ENCODE measurements at regions not wholly inside any gene's neighbourhood (a gene's known extent, or its start where the extent isn't known, plus 50 kb on each side); places are given as distances from the start of the nearest gene placed in this dataset.
"Not testable (repeated sequence)": the region's sequence is repeated elsewhere in the genome, so short reads cannot be mapped to it uniquely, and the experiment has no call there.

DNA sequence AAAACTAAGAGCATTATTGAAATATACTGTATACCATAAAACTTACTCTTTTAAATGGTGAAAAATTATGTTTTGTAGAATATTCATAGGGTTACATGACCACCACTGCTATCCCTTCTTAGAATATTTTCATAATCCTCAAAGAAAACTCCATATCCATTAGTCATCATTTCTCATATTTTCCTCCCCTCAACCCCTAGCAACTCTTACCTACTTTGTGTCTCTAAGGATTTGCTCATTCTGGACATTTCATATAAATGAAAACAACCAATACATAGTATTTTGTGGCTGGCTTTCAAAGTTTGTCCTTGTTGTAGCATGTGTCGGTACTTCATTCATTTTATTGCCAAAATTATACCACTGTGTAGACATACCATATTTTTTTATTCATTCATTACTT is 863.8 kb downstream of the KCNA4 start:
- Histone ChIP-seq H3K9me3 (ENCODE audit: control insufficient read depth, insufficient read depth, low read depth, low read length) (no peaks in the 10 kb centered on the region), H3K4me1 (ENCODE audit: control insufficient read depth, insufficient read depth, low read length) (no peaks in the 10 kb centered on the region), H3K36me3 (ENCODE audit: control insufficient read depth in 2 of 2, insufficient read depth in 1 of 2, low read length in 2 of 2) (no peaks in the 10 kb centered on the region), H3K4me3 (ENCODE audit: low read depth, low read length) (no peak overlapping the region), H3K27ac (ENCODE audit: extremely low read depth, low read depth, low read length) (no peak overlapping the region)
- ChIA-PET POLR2A (no interaction called here), CTCF (no interaction called here)
- TF ChIP-seq ZNF558 (tag by site-specific recombination; IDR thresholded peaks at IDR 0.05), result no peak
- TF ChIP-seq ZNF629 (tag by site-specific recombination; IDR thresholded peaks at IDR 0.05), result no peak
- no peak for TF ChIP-seq ZNF626 (tag by site-specific recombination; IDR thresholded peaks at IDR 0.05)
- TF ChIP-seq KLF7 (tag by site-specific recombination; IDR thresholded peaks at IDR 0.05; ENCODE audit: borderline replicate concordance), result no peak

DNA sequence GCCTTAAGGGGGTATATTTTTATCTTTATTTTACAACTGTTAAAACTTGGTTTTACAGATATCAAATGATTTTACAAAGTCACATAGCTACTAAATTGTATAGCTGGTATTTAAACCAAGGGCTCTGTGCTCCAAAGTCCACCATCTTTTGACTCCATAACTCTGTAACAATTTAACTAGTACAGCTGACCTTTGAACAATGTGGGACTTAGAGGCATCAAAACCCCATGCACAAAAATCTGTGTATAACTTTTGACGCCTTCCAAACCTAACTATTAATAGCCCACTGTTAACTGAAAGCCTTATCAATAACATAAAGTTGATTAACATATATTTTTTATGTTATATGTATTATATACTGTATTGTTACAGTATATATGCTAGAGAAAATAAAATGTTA is 874.3 kb downstream of the KCNA4 start:
- H3K36me3 ChIP-seq (ENCODE audit: control insufficient read depth in 2 of 2, insufficient read depth in 1 of 2, low read length in 2 of 2); POLR2A ChIA-PET; H3K4me3 ChIP-seq (ENCODE audit: low read depth, low read length); H3K27ac ChIP-seq (ENCODE audit: extremely low read depth, low read depth, low read length); H3K9me3 ChIP-seq (ENCODE audit: control insufficient read depth, insufficient read depth, low read depth, low read length); H3K4me1 ChIP-seq (ENCODE audit: control insufficient read depth, insufficient read depth, low read length); CTCF ChIA-PET: not testable (repeated sequence)

DNA sequence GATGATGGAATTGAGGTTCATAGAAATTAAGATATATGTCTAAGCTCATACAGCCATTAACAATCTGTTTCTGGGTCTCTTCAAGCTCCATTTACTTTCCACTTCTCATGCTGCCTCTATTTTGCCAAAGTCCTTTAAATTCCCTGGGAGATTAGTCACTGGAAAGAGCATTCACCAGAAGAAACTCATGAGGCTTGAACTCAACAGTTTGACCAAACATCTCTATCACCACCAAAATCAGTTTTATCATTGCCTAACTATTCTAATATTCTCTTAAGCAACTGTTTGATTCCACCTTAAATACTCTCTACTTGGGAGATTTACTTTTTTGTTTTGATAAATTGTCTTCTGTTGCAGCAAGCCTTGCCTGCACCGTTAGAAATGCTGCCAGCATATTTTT is 881.3 kb downstream of the KCNA4 start:
- ChIA-PET CTCF (interaction anchor here (0.7 to 0.9 kb wide), 2 partner anchors 24 to 45 kb away, joined by 3 to 11 read pairs; no protein-coding TSS in a partner anchor), POLR2A (no interaction called here)
- Histone ChIP-seq H3K27ac (ENCODE audit: extremely low read depth, low read depth, low read length) (no peak overlapping the region), H3K9me3 (ENCODE audit: control insufficient read depth, insufficient read depth, low read depth, low read length) (no peaks in the 10 kb centered on the region), H3K4me3 (ENCODE audit: low read depth, low read length) (no peak overlapping the region), H3K36me3 (ENCODE audit: control insufficient read depth in 2 of 2, insufficient read depth in 1 of 2, low read length in 2 of 2) (no peaks in the 10 kb centered on the region), H3K4me1 (ENCODE audit: control insufficient read depth, insufficient read depth, low read length) (no peaks in the 10 kb centered on the region)
- TF ChIP-seq ZNF221 (tag by site-specific recombination; IDR thresholded peaks at IDR 0.05; ENCODE audit: borderline replicate concordance) (no peak), ZNF580 (tag by site-specific recombination; IDR thresholded peaks at IDR 0.05) (no peak), ZNF600 (tag by site-specific recombination; IDR thresholded peaks at IDR 0.05) (no peak), ZNF843 (tag by site-specific recombination; IDR thresholded peaks at IDR 0.05) (no peak), ZNF785 (tag by site-specific recombination; IDR thresholded peaks at IDR 0.05) (no peak), ZNF341 (tag by site-specific recombination; IDR thresholded peaks at IDR 0.05; ENCODE audit: low read depth) (no peak)

- no peaks in the 10 kb centered on the region for H3K4me1 ChIP-seq (ENCODE audit: control insufficient read depth, insufficient read depth, low read length)
- H3K9me3 ChIP-seq (ENCODE audit: control insufficient read depth, insufficient read depth, low read depth, low read length), result no peaks in the 10 kb centered on the region
- H3K4me3 ChIP-seq (ENCODE audit: low read depth, low read length), result no peak overlapping the region
- H3K27ac ChIP-seq (ENCODE audit: extremely low read depth, low read depth, low read length), result no peak overlapping the region
- no peak for TF ChIP-seq ZNF654 (tag by site-specific recombination; IDR thresholded peaks at IDR 0.05; ENCODE audit: low read depth)
- TF ChIP-seq KLF9 (tag by site-specific recombination; IDR thresholded peaks at IDR 0.05; ENCODE audit: low read depth), result no peak
- no peak for TF ChIP-seq ZNF692 (tag by site-specific recombination; IDR thresholded peaks at IDR 0.05)
- TF ChIP-seq GFI1B (tag by site-specific recombination; IDR thresholded peaks at IDR 0.05), result no peak
- no peak for TF ChIP-seq ZNF624 (tag by site-specific recombination; IDR thresholded peaks at IDR 0.05)
- TF ChIP-seq TRIM28 (IDR thresholded peaks at IDR 0.05; ENCODE audit: borderline replicate concordance, low read length), result no peak
- POLR2A ChIA-PET, result no interaction called here
- no peaks in the 10 kb centered on the region for H3K36me3 ChIP-seq (ENCODE audit: control insufficient read depth in 2 of 2, insufficient read depth in 1 of 2, low read length in 2 of 2)
- CTCF ChIA-PET, result no interaction called here
Observed at GRCh38 chr11:29131055-29131454, 885.8 kb downstream of the KCNA4 start.

- no peaks in the 10 kb centered on the region for H3K9me3 ChIP-seq (ENCODE audit: control insufficient read depth, insufficient read depth, low read depth, low read length)
- no peak overlapping the region for H3K4me3 ChIP-seq (ENCODE audit: low read depth, low read length)
- no peak overlapping the region for H3K27ac ChIP-seq (ENCODE audit: extremely low read depth, low read depth, low read length)
- H3K36me3 ChIP-seq (ENCODE audit: control insufficient read depth in 2 of 2, insufficient read depth in 1 of 2, low read length in 2 of 2), result no peaks in the 10 kb centered on the region
- TF ChIP-seq ZNF560 (tag by site-specific recombination; IDR thresholded peaks at IDR 0.05; ENCODE audit: borderline replicate concordance), result no peak
- no peak for TF ChIP-seq ZNF433 (tag by site-specific recombination; IDR thresholded peaks at IDR 0.05; ENCODE audit: low read depth)
- TF ChIP-seq ZNF223 (tag by site-specific recombination; IDR thresholded peaks at IDR 0.05), result no peak
- no peak for TF ChIP-seq ZNF626 (tag by site-specific recombination; IDR thresholded peaks at IDR 0.05)
- TF ChIP-seq ZBTB20 (tag by site-specific recombination; IDR thresholded peaks at IDR 0.05), result no peak
- H3K4me1 ChIP-seq (ENCODE audit: control insufficient read depth, insufficient read depth, low read length), result no peaks in the 10 kb centered on the region
- ChIA-PET POLR2A (no interaction called here), CTCF (no interaction called here)
Observed at GRCh38 chr11:29129844-29130243, 887.0 kb downstream of the KCNA4 start.
